ENCODE measurements at regions not wholly inside any gene's neighbourhood (a gene's known extent, or its start where the extent isn't known, plus 50 kb on each side); places are given as distances from the start of the nearest gene placed in this dataset.
A peak's percentile ranks its signal among the peaks of the same experiment; 100 is the strongest.
"Not testable (repeated sequence)": the region's sequence is repeated elsewhere in the genome, so short reads cannot be mapped to it uniquely, and the experiment has no call there.

- DNase-seq: not testable (repeated sequence)
Measured at GRCh38 chr11:42881335-42881734, 430.5 kb upstream of the API5 start.

GRCh38 chr11:42890773-42891172 lies 421.0 kb upstream of the API5 start:
- DNase-seq: no peak

- no peak for DNase-seq
Measured at GRCh38 chr11:42901084-42901483, 410.7 kb upstream of the API5 start.

DNA sequence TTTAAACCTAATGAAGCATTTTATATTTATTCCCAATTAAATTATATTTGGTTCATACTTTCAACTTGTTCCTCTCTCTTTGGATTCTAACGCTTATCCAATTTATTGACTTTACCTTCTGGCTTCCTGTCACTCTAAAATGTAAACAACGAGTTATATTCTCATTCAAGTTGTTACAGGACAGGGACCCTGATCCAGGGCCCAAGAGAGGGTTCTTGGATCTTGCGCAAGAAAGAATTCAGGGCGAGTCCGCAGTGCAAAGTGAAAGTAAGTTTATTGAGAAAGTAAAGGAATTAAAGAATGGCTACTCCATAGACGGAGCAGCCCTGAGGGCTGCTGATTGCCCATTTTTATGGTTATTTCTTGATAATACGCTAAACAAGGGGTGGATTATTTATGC lies 405.6 kb upstream of the API5 start:
- no peak for DNase-seq

DNA sequence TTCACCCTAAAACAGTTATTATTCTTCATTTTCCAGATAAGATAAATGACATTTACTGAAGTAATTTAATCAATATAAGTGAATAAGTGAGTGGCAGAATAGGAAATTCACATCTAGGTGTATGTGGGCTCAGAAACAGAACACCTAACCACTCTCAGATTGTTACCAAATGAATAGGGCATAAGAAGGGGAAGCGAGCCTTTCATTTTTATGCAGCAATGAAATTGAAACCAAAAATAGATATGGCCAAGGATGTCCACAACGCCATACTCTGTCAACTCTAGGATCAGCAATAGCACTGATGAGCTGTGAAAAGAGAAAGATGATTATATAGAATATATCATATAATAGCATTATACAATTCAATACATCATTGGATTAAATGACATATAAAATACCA lies 398.1 kb upstream of the API5 start:
- DNase-seq: no peak

DNA sequence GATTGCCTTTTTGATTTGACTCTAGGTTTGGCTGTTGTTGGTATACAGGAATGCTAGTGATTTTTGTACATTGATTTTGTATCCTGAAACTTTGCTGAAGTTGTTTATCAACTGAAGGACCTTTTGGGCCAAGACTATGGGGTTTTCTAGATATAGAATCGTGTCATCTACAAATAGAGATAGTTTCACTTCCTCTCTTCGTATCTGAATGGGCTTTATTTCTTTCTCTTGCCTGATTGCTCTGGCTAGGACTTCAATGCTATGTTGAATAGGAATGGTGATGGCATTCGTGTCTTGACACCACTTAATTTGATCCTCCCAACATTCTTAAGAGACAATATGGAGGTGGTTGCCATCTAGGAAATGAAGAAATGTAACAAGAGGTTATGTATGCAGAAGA lies 388.1 kb upstream of the API5 start:
- DNase-seq: no peak

DNA sequence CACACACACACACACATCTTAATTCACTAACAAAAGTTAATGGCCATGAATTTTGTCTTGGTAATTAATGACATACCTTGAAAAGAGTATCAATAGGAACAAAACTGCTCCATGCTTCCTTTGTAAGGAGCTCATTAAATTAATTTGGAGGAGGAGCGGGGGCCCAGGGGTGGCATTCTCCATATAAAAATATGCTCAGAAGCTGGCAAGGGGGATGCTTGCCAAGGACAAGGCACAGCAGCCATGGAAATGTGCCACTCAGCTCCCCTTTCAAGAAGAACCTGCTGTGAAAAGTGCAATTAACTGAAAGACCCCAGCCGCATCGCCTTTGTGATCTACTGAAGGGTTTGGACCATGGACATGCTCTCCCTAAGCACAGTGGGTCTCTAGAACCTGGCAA lies 385.9 kb upstream of the API5 start:
- no peak for DNase-seq

- no peak for DNase-seq
Measured at GRCh38 chr11:42947405-42947804, 364.4 kb upstream of the API5 start.

DNA sequence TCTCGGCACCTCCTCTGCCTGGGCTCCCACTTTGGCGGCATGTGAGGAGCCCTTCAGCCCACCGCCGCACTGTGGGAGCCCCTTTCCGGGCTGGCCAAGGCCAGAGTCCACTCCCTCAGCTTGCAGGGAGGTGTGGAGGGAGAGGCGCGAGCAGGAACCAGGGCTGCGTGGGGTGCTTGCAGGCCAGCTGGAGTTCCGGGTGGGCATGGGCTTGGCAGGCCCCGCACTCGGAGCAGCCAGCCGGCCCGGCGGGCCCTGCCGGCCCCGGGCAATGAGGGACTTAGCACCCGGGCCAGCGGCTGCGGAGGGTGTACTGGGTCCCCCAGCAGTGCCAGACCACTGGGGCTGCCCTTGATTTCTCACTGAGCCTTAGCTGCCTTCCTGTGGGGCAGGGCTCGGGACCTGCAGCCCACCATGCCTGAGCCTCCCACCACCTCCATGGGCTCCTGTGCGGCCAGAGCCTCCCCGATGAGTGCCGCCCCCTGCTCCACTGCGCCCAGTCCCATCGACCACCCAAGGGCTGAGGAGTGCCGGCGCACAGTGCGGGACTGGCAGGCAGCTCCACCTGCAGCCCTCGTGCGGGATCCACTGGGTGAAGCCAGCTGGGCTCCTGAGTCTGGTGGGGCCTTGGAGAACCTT lies 361.9 kb upstream of the API5 start:
- not testable (repeated sequence) for DNase-seq

DNA sequence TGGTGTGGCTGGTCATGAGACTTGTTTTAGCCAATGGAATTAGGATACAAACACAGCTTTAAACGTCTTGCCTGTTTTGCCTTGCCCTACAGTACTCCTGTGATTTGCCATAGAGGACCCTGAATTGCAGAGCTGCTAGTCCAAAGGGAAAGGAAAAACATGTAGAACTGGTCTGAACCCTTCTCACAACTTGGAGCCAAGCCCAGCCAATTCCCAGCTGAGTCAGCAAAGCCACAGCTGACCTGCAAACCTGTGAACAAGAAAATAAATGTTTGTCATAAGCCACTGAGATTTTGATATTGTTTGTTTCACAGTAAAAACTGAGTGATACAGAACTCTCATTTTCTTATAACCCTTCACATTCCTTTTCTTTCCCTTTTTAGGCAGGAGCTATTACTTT lies 360.5 kb upstream of the API5 start:
- no peak for DNase-seq

DNA sequence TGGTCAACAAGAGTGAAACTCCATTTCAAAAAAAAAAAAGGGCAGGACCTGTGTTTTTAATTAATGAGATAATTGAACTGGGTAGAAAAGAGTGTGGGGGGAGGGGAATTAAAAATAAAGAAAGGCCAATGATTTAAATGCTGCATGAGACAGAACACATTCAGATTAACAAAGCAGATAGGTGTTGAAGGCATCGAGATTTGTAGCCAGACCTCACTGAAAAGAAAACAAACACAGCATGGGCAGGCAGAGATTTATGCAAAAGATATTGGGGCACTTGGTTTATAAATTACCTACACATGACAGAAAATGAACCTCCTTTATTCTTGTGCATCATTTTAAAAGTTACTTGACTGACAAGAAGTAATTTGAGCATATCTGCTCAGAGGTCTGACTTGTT lies 354.0 kb upstream of the API5 start:
- no peak for DNase-seq

GRCh38 chr11:42958635-42959034 lies 353.2 kb upstream of the API5 start:
- no peak for DNase-seq

DNA sequence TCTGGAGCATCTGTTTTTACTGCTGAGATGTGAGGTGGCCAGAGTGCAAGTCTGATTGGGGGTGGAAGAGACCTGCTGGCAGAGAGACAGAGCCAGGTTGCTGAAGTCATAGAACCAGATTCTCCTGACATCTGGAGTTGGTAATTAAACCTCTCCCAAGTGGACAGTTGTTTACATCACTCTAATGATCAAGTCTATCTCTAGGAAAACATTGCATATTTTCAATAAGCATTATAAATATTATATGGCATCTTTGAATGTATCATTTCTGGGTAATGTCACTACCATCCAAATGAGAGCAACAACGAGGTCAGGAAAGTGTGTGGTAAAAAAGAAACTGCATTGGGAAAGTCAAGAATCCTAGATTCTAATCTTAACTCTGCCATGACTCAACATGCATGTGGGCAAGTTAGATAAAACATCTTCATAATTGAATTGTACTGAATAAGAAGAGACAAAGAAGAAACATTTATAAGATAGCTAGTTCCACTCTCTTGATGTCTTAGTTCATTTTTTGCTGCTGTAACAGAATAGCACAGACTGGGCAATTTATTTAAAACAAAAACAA lies 351.2 kb upstream of the API5 start:
- DNase-seq: no peak

DNA sequence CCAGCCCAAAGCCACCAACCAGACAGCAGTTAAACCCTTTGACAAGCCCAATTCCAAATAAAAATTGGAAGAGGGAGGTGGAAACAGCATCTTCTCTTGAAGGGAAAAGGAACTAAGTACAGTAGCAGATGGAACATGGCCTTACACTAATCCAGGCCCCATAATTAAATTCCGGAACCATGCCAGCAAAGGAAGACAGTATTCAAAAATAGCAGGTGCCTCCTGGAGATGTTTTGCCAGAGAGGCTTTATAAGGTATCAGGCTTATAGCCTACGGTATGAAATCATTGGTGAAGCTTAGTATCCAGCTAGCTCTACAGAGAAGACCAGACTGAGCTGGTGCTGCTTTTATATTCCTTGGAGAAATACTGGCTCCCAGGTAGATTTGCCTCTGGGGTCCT lies 344.1 kb upstream of the API5 start:
- DNase-seq: no peak

DNA sequence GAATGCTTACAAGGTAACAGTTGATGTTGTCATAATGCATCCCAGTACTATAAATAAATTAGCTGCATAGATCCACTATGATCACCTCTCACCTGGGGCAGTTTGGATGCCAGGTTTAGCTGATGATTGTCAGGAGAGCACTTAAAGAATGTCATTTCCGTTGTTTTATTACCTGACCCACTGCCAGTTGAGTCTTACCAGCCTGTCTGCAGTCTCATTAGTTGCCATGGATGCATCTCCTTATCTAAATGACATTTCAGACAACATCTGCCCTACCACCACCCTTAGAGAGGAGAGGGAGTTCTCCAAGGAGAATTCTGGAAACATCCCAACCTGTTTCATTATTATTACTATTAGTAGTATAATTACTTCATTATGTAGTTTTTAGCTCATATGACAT lies 339.1 kb upstream of the API5 start:
- DNase-seq: no peak

- DNase-seq: no peak
Measured at GRCh38 chr11:42974510-42975179, 337.2 kb upstream of the API5 start.

- DNase-seq: no peak
Measured at GRCh38 chr11:42975180-42975529, 336.6 kb upstream of the API5 start.

DNA sequence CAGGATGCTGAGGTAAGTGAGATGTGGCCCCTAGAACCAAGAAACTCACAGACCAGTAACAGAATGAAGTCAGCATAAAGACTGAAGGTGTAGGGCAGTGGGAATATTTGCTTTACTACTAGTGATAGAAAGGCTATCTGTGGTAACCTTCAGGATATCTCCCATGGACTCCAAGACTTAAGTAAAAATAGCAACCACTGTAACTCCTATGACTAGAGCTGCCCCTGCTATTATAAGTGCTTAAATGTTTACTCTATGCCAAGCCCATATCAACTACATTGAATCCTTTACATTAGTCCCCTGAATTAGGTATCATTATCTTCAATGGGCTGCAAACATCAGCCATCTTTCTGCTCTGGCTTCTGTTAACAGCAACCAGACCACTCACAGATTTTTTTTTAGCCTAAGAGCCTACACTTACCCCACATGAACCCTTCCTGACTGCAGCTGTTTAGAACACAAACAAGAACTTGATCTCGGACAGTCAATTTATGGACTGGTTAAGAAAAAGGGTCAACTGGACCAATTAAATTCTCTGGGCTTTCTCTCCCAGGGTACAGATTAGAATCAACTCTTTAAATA lies 335.1 kb upstream of the API5 start:
- DNase-seq: no peak

DNA sequence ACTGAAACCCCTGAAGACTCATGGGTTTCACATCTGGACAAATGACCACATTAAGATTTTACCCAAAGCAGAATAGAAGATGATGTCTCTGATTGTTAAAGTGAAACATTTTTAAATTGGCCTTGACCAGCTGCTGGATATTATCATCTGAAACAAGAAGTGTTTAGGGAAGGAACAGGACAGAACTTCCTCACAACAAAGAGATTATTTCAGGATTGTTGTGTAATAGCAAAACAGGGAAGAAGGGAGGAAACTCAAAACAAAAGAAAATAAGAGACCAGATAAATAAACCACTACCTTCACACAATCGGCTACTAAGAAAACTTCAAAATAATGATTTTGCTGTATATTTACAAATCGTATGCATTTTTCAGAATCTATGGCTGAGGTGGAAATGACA lies 319.2 kb upstream of the API5 start:
- DNase-seq: no peak

GRCh38 chr11:42996421-42997307 lies 315.1 kb upstream of the API5 start:
- no peak for DNase-seq

DNA sequence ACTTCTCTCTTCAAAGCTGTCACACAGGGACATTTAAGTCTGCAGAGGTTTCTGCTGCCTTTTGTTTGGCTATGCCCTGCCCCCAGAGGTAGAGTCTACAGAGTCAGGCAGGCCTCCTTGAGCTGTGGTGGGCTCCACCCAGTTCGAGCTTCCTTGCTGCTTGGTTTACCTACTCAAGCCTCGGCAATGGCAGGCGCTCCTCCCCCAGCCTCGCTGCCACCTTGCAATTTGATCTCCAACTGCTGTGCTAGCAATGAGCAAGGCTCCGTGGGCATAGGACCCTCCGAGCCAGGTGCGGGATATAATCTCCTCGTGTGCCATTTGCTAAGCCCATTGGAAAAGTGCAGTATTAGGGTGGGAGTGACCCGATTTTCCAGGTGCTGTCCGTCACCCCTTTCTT lies 306.9 kb upstream of the API5 start:
- DNase-seq: not testable (repeated sequence)

GRCh38 chr11:43010042-43010441 lies 301.8 kb upstream of the API5 start:
- peak; percentile 0 for DNase-seq

DNA sequence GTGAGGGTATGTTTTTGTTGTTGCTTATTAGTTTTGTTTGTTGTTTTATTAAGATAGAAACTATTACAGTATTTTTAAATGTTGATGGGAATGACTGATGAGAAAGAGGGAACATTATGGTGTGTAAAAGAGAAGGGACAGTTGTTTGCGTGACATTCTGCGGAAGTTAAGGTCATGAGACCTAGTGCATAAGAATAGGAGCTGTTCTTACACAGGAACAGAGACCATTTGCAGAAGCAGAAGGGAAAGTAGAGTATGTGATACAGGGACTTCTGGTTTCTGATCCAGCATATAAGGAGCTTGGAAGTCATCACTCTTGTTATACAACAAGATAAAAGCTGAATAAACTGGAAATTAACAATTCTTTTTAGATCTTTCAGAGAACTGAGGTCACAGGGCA lies 299.2 kb upstream of the API5 start:
- no peak for DNase-seq

Measured in hematopoietic multipotent progenitor cell treated with erythropoietin and hydrocortisone succinate and interleukin-3 and kit ligand, for 6 days (in vitro differentiated cells).